Activated CD4-positive, alpha-beta T cell treated with anti-CD3 and anti-CD28 coated beads, Interleukin-2, amount 10 ng/mL, durations not matched to agents 7 days and 5 days (primary cell): ENCODE measurements at regions not wholly inside any gene's neighbourhood (a gene's known extent, or its start where the extent isn't known, plus 50 kb on each side); places are given as distances from the start of the nearest gene placed in this dataset.
"Not testable (repeated sequence)": the region's sequence is repeated elsewhere in the genome, so short reads cannot be mapped to it uniquely, and the experiment has no call there.

Source experiments
- CTCF ChIA-PET: fragments of 350-600 bp; sonication (Branson Sonifier 250); formaldehyde crosslinking; loops from one replicate; lab custom pipeline; 2021; ENCODE audit warnings: antibody characterized with exemption; lab: Charles Lee
- POLR2A ChIA-PET: fragments of 350-600 bp; sonication (Branson Sonifier 250); formaldehyde crosslinking; loops from one replicate; lab custom pipeline; 2021; ENCODE audit warnings: antibody characterized with exemption; lab: Charles Lee
- DNase-seq: peaks from one replicate; pipeline ENCODE4 v3.0.0-alpha.2; 2020
- H3K27ac Mint-ChIP-seq: one replicate; pipeline ENCODE4 v1.8.0; 2021; ENCODE audit warnings: mild to moderate bottlenecking, moderate library complexity, mixed read lengths
- H3K27me3 Mint-ChIP-seq: one replicate; pipeline ENCODE4 v1.8.0; 2021; ENCODE audit warnings: mixed read lengths
- H3K36me3 Mint-ChIP-seq: one replicate; pipeline ENCODE4 v1.8.0; 2021; ENCODE audit warnings: low read depth, mixed read lengths
- H3K4me1 Mint-ChIP-seq: one replicate; pipeline ENCODE4 v1.8.0; 2021; ENCODE audit warnings: mixed read lengths
- H3K4me3 Mint-ChIP-seq: one replicate; pipeline ENCODE4 v1.8.0; 2021; ENCODE audit warnings: mild to moderate bottlenecking, moderate library complexity, mixed read lengths
- H3K9me3 Mint-ChIP-seq: one replicate; pipeline ENCODE4 v1.8.0; 2021; ENCODE audit warnings: mixed read lengths

GRCh38 chr4:77220828-77221613 lies 64.0 kb downstream of the CCNG2 start:
- CTCF ChIA-PET = interaction anchor here (0.7 to 2.0 kb wide), 2 partner anchors 8 to 21 kb away, joined by 3 to 4 read pairs; no protein-coding TSS in a partner anchor
- POLR2A ChIA-PET = no interaction called here
- H3K27ac Mint-ChIP-seq = no peak overlapping the region
- no peak for DNase-seq
- no peak overlapping the region for H3K4me3 Mint-ChIP-seq
- no peaks in the 10 kb centered on the region for H3K4me1 Mint-ChIP-seq
- no peaks in the 10 kb centered on the region for H3K36me3 Mint-ChIP-seq
- H3K9me3 Mint-ChIP-seq = no peaks in the 10 kb centered on the region
- H3K27me3 Mint-ChIP-seq = peaks cover 3% of the 10 kb centered on the region

- H3K4me1 Mint-ChIP-seq = no peaks in the 10 kb centered on the region
- no peaks in the 10 kb centered on the region for H3K36me3 Mint-ChIP-seq
- ChIA-PET CTCF (interaction anchor here (1.0 kb wide), 1 partner anchor 9 kb away, joined by 3 read pairs; no protein-coding TSS in a partner anchor), POLR2A (no interaction called here)
- no peak for DNase-seq
- H3K27ac Mint-ChIP-seq = no peak overlapping the region
- no peaks in the 10 kb centered on the region for H3K9me3 Mint-ChIP-seq
- no peak overlapping the region for H3K4me3 Mint-ChIP-seq
- H3K27me3 Mint-ChIP-seq = peaks cover 3% of the 10 kb centered on the region
These were observed 68.0 kb downstream of the CCNG2 start for GRCh38 chr4:77225022-77225421.

GRCh38 chr4:77226939-77227705 lies 70.1 kb downstream of the CCNG2 start:
- no peaks in the 10 kb centered on the region for H3K4me1 Mint-ChIP-seq
- ChIA-PET POLR2A (no interaction called here), CTCF (interaction anchor here (0.6 to 1.4 kb wide), 3 partner anchors 12 to 418 kb away, joined by 3 to 4 read pairs (median 3); no protein-coding TSS in a partner anchor)

DNA sequence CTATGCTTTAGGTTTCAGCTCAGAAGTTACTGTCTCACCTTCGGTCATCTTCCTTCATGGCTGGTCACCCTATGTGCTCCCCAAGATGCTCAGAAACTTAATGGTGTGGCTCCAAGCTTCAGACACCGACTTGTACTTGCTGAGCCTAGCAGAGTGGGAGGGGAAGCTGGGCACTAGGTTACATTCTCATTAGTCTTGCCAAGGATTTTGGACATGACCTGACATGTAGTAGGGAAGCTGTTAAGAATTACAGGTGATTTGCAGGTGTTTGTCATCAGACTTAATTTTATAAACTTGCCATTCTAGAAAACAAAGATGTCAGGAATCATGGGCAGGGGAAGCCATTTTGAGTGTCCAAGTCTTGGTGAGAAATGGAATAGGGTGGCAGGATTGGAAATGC lies 72.4 kb downstream of the CCNG2 start:
- Mint-ChIP-seq H3K36me3 (no peaks in the 10 kb centered on the region), H3K4me3 (no peak overlapping the region), H3K4me1 (no peaks in the 10 kb centered on the region), H3K27me3 (no peaks in the 10 kb centered on the region), H3K27ac (no peak overlapping the region), H3K9me3 (no peaks in the 10 kb centered on the region)
- ChIA-PET POLR2A (no interaction called here), CTCF (no interaction called here)
- DNase-seq = no peak

More at GRCh38 chr4:77226939-77227705, 70.1 kb downstream of the CCNG2 start:
- no peak for DNase-seq
- H3K9me3 Mint-ChIP-seq = no peaks in the 10 kb centered on the region
- no peak overlapping the region for H3K27ac Mint-ChIP-seq
- no peaks in the 10 kb centered on the region for H3K36me3 Mint-ChIP-seq
- no peak overlapping the region for H3K4me3 Mint-ChIP-seq
- H3K27me3 Mint-ChIP-seq = peaks cover 3% of the 10 kb centered on the region

GRCh38 chr4:77232653-77233052 lies 75.6 kb downstream of the CCNG2 start:
- Mint-ChIP-seq H3K36me3 (no peaks in the 10 kb centered on the region), H3K4me1 (no peaks in the 10 kb centered on the region), H3K27ac (no peak overlapping the region), H3K4me3 (no peak overlapping the region), H3K9me3 (no peaks in the 10 kb centered on the region), H3K27me3 (no peaks in the 10 kb centered on the region)
- ChIA-PET CTCF (no interaction called here), POLR2A (no interaction called here)
- DNase-seq = no peak

DNA sequence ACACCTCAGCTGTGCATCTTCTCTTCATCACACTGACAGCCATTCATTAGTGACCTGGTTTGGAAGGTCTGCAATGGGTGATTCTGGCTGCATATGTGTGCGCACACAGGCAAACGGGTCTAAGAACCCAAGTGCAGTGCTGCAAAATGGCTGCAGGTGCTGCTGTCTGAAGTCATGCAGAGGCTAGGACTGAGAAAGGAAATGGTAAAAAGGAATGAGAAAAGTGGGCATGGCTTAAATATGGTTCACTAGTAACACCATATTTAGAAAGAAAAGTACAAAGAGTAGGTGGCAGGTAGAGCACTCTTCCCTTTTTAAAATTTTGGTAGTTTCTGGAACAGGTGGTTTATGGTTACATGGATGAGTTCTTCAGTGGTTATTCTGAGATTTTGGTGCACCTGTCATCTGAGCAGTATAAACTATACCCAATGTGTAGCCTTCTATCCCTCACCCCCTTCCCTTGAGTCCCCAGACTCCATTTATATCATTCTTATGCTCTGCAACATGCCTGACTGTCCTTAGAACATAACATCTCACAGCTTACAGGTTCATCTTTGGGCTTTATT lies 78.4 kb downstream of the CCNG2 start:
- CTCF ChIA-PET = interaction anchor here (0.9 kb wide), 1 partner anchor 10 kb away, joined by 3 read pairs; no protein-coding TSS in a partner anchor
- Mint-ChIP-seq H3K9me3 (no peaks in the 10 kb centered on the region), H3K4me1 (no peaks in the 10 kb centered on the region), H3K27ac (no peak overlapping the region), H3K4me3 (no peak overlapping the region), H3K36me3 (no peaks in the 10 kb centered on the region), H3K27me3 (peaks cover under 1% of the 10 kb centered on the region)
- POLR2A ChIA-PET = no interaction called here
- DNase-seq = no peak

DNA sequence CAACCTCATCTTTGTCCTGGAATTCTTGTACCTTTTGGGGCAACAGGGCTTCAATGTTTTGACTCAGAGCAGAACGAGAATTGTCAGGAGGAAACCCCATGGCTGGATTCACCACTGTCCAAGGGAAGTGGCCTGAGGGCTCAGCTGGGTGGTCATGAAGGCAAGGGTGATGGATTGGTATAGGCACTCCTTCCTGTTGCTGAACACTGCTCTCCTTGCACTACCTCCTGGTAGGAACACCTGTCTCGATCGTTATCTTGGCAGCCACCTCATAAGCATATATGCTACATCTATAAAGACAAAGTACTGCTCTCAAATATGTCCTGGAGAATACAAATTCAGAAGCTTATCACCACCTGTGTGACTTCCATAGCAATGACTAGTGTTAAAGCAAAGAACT lies 79.8 kb downstream of the CCNG2 start:
- no peak overlapping the region for H3K27ac Mint-ChIP-seq

DNA sequence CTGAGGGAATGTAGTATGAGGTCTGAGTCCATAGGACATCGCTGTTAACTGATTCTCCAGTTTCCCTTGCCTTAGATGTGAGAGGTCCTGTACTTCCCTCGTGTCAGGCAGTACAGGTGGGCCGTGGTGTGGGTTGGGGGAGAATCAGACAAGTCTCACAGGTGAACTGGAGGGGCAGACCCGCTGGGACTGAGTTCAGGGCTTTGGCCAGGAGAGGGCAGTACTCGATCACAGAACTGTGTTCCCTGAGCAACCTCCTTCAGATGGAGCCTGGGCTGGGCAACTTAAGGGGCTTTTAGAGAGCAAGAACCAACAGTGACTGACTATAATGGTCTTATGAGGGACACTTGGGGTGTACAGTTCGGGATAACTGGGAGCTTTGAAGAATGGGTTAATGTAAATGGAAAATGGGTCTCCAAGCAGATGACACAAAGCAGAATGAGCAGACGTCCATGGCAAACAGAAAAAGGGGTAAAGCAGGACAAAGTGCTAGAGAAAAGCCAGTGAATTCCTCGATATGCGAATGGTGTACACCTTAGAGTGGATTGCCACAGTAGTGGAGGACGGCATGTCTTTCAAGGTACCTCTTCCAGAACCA lies 83.6 kb downstream of the CCNG2 start:
- H3K36me3 Mint-ChIP-seq = no peaks in the 10 kb centered on the region
- peaks cover 3% of the 10 kb centered on the region for H3K27me3 Mint-ChIP-seq
- no peak overlapping the region for H3K4me3 Mint-ChIP-seq
- peak; percentile 73 for DNase-seq
- no peaks in the 10 kb centered on the region for H3K9me3 Mint-ChIP-seq
- CTCF ChIA-PET = no interaction called here
- H3K4me1 Mint-ChIP-seq = no peaks in the 10 kb centered on the region
- H3K27ac Mint-ChIP-seq = no peak overlapping the region
- POLR2A ChIA-PET = no interaction called here

More for the DNA sequence above, 79.8 kb downstream of the CCNG2 start:
- H3K27me3 Mint-ChIP-seq = peaks cover 3% of the 10 kb centered on the region
- no peaks in the 10 kb centered on the region for H3K9me3 Mint-ChIP-seq
- H3K36me3 Mint-ChIP-seq = no peaks in the 10 kb centered on the region
- no peak overlapping the region for H3K4me3 Mint-ChIP-seq
- POLR2A ChIA-PET = no interaction called here
- DNase-seq = no peak
- CTCF ChIA-PET = no interaction called here
- no peaks in the 10 kb centered on the region for H3K4me1 Mint-ChIP-seq

DNA sequence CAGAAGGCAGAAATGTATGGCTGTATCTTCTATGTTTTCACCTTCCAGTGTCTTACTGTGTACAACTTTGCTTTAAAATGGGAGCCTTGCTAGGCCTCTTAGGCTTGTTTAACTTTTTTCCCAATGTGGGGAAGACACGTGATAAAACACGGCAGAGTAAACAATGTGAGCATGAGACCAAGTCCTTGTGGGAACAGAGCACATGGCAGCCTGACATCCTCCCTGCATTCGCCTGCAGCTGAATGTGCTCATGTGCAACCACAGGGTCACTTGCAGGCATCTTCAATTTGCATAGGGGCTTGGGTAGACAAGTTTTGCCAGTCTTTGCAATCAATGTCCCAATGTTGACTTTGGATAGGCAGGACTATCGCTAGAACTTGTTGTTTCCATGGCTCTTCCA lies 91.8 kb downstream of the CCNG2 start:
- no peak overlapping the region for H3K4me3 Mint-ChIP-seq
- no peaks in the 10 kb centered on the region for H3K9me3 Mint-ChIP-seq
- ChIA-PET CTCF (no interaction called here), POLR2A (no interaction called here)
- no peaks in the 10 kb centered on the region for H3K36me3 Mint-ChIP-seq
- no peak for DNase-seq
- H3K27ac Mint-ChIP-seq = no peak overlapping the region
- H3K4me1 Mint-ChIP-seq = no peaks in the 10 kb centered on the region
- no peaks in the 10 kb centered on the region for H3K27me3 Mint-ChIP-seq

GRCh38 chr4:77251751-77252150 lies 94.7 kb downstream of the CCNG2 start:
- no peak overlapping the region for H3K4me3 Mint-ChIP-seq

DNA sequence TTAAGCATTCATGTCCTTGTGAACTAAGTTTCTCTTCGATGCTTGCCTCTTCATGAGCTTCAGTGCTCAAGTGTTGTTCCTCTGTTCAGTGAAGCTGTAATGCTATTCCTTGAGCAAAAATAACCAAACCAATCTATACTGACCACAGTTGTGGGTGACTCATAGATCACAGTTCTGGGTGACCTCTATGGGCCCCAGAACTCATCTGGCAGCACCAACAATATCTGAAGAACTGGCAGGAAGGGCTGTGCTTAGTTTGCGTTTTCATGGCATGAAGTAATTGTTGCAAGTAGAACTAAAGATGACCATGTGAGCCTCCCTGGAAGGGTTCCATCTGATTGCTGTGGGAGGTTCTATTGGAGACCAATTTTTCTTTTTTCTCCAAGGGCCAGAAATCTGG lies 106.2 kb downstream of the CCNG2 start:
- peaks cover 3% of the 10 kb centered on the region for H3K27me3 Mint-ChIP-seq
- DNase-seq = no peak
- H3K4me3 Mint-ChIP-seq = no peak overlapping the region
- H3K9me3 Mint-ChIP-seq = peaks cover 5% of the 10 kb centered on the region
- ChIA-PET POLR2A (no interaction called here), CTCF (interaction anchor here (0.6 to 1.0 kb wide), 2 partner anchors 9 to 82 kb away, joined by 3 read pairs; no protein-coding TSS in a partner anchor)
- no peak overlapping the region for H3K27ac Mint-ChIP-seq
- H3K4me1 Mint-ChIP-seq = no peaks in the 10 kb centered on the region
- no peaks in the 10 kb centered on the region for H3K36me3 Mint-ChIP-seq

More at GRCh38 chr4:77251751-77252150, 94.7 kb downstream of the CCNG2 start:
- ChIA-PET CTCF (no interaction called here), POLR2A (no interaction called here)
- no peak for DNase-seq
- Mint-ChIP-seq H3K4me1 (no peaks in the 10 kb centered on the region), H3K9me3 (no peaks in the 10 kb centered on the region), H3K36me3 (no peaks in the 10 kb centered on the region), H3K27me3 (no peaks in the 10 kb centered on the region), H3K27ac (no peak overlapping the region)

DNA sequence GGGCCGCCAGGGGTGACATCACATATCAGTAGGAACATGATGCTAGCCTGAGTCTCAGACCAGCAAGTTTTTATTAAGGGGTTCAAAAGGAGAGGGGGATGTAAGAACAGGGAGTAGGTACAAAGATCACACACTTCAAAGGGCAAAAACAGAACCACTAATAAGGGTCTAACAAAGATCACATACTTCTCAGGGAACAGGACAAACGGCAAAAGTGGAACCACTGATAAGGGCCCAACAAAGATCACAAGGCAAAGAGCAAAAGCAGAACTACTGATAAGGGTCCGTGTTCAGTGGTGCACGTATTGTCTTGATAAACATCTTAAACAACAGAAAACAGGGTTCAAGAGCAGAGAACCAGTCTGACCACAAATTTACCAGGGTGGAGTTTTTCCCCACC lies 107.0 kb downstream of the CCNG2 start:
- H3K4me1 Mint-ChIP-seq, H3K27ac Mint-ChIP-seq, POLR2A ChIA-PET, H3K27me3 Mint-ChIP-seq, DNase-seq, H3K4me3 Mint-ChIP-seq, H3K9me3 Mint-ChIP-seq, H3K36me3 Mint-ChIP-seq: not testable (repeated sequence)
- CTCF ChIA-PET = interaction anchor here (1.0 kb wide), 1 partner anchor 8 kb away, joined by 3 read pairs; no protein-coding TSS in a partner anchor
